ENCODE measurements at regions not wholly inside any gene's neighbourhood (a gene's known extent, or its start where the extent isn't known, plus 50 kb on each side); places are given as distances from the start of the nearest gene placed in this dataset.

GRCh38 chr1:102183711-102184110, 187.0 kb upstream of the OLFM3 start:
- TF ChIP-seq CTCF (IDR thresholded peaks at IDR 0.05): no peak
- no peak for TF ChIP-seq POLR2A (IDR thresholded peaks at IDR 0.05)
- no peak for TF ChIP-seq POLR2AphosphoS5 (IDR thresholded peaks at IDR 0.05)
- no peak for TF ChIP-seq EP300 (IDR thresholded peaks at IDR 0.05)

All from stomach (tissue), 4 donors.